Loucy (cell line): ENCODE measurements at regions not wholly inside any gene's neighbourhood (a gene's known extent, or its start where the extent isn't known, plus 50 kb on each side); places are given as distances from the start of the nearest gene placed in this dataset.

Experiments
- EZH2phosphoT487 ChIP-seq: fragments of 200-600 bp; IDR thresholded peaks from 2 replicates; pipeline ENCODE4 v1.6.1; 2018; ENCODE audit warnings: antibody characterized with exemption, mild to moderate bottlenecking, moderate library complexity, borderline replicate concordance
- TF ChIP-seq, protein P1 (sequence below): fragments of 200-600 bp; sonication (generic); conservative IDR thresholded peaks from 2 replicates; pipeline ENCODE4 v1.5.1; 2014; ENCODE audit warnings: mild to moderate bottlenecking, antibody characterized with exemption, low read length

DNA sequence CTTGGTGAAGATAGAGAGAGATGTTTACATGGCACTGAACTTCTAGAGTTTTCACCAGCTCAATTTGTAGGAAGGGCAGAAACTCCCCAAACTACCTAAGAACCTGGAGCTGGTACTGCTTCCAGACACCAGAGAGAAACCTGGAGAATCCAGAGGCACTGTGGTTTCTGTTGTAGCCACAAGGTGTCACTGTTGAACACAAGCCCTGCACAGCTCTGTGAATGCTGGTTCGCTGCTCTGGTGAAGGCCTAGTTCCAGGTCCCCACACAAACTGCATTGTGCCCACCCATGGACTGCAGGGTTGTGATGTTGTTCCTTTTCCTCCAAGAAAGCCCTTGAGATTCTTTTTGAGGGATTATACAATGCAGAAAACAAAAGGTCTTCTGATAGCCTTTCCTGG is 150.5 kb upstream of the HS6ST1 start:
- TF ChIP-seq, protein P1, sequence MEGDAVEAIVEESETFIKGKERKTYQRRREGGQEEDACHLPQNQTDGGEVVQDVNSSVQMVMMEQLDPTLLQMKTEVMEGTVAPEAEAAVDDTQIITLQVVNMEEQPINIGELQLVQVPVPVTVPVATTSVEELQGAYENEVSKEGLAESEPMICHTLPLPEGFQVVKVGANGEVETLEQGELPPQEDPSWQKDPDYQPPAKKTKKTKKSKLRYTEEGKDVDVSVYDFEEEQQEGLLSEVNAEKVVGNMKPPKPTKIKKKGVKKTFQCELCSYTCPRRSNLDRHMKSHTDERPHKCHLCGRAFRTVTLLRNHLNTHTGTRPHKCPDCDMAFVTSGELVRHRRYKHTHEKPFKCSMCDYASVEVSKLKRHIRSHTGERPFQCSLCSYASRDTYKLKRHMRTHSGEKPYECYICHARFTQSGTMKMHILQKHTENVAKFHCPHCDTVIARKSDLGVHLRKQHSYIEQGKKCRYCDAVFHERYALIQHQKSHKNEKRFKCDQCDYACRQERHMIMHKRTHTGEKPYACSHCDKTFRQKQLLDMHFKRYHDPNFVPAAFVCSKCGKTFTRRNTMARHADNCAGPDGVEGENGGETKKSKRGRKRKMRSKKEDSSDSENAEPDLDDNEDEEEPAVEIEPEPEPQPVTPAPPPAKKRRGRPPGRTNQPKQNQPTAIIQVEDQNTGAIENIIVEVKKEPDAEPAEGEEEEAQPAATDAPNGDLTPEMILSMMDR: peak; percentile 83
- TF ChIP-seq EZH2phosphoT487: no peak
